Skeletal muscle tissue (tissue), 3 donors: ENCODE measurements at regions not wholly inside any gene's neighbourhood (a gene's known extent, or its start where the extent isn't known, plus 50 kb on each side); places are given as distances from the start of the nearest gene placed in this dataset.

Experiments
- H3K27ac ChIP-seq: one replicate; pipeline ENCODE4 v1.7.0; 2013; ENCODE audit warnings: mild to moderate bottlenecking, low read depth, low read length, inconsistent platforms
- H3K27me3 ChIP-seq, 3 donors: one replicate each; pipeline ENCODE4 v1.7.0; 2013; ENCODE audit warnings: low read length in 3 of 3; ENCODE audit not compliant: control insufficient read depth in 3 of 3, insufficient read depth in 3 of 3
- H3K36me3 ChIP-seq, 3 donors: one replicate each; pipeline ENCODE4 v1.7.0; 2013; ENCODE audit warnings: low read length in 3 of 3; ENCODE audit not compliant: control insufficient read depth in 3 of 3, insufficient read depth in 3 of 3
- H3K4me1 ChIP-seq, 3 donors: one replicate each; pipeline ENCODE4 v1.7.0; 2013; ENCODE audit warnings: low read length in 3 of 3, mild to moderate bottlenecking in 3 of 3; ENCODE audit not compliant: control insufficient read depth in 3 of 3, insufficient read depth in 3 of 3
- H3K4me3 ChIP-seq, 3 donors: one replicate each; pipeline ENCODE4 v1.7.0; 2013; ENCODE audit warnings: low read length in 3 of 3
- H3K9ac ChIP-seq, 3 donors: one replicate each; pipeline ENCODE4 v1.7.0; 2013; ENCODE audit warnings: low read length in 3 of 3, mild to moderate bottlenecking in 3 of 3, moderate library complexity in 2 of 3, low read depth in 1 of 3
- H3K9me3 ChIP-seq, 3 donors: one replicate each; pipeline ENCODE4 v1.7.0; 2013; ENCODE audit warnings: low read length in 3 of 3; ENCODE audit not compliant: control insufficient read depth in 3 of 3
- donor health status: Osteomylitis.

- Histone ChIP-seq H3K4me3 (no peak overlapping the region), H3K27ac (no peak overlapping the region), H3K9me3 (no peaks in the 10 kb centered on the region), H3K36me3 (no peaks in the 10 kb centered on the region), H3K4me1 (no peaks in the 10 kb centered on the region), H3K9ac (no peak overlapping the region), H3K27me3 (no peaks in the 10 kb centered on the region)
These were observed 450.0 kb downstream of the HAO1 start for GRCh38 chr20:7490288-7490687.

- Histone ChIP-seq H3K4me1 (no peaks in the 10 kb centered on the region), H3K27ac (no peak overlapping the region), H3K9ac (no peak overlapping the region), H3K27me3 (no peaks in the 10 kb centered on the region), H3K9me3 (no peaks in the 10 kb centered on the region), H3K36me3 (no peaks in the 10 kb centered on the region), H3K4me3 (no peak overlapping the region)
These were observed 448.0 kb downstream of the HAO1 start for GRCh38 chr20:7492257-7492656.

- Histone ChIP-seq H3K9me3 (no peaks in the 10 kb centered on the region), H3K27ac (no peak overlapping the region), H3K4me3 (no peak overlapping the region), H3K4me1 (no peaks in the 10 kb centered on the region), H3K27me3 (no peaks in the 10 kb centered on the region), H3K9ac (no peak overlapping the region), H3K36me3 (no peaks in the 10 kb centered on the region)
These were observed 446.9 kb downstream of the HAO1 start for GRCh38 chr20:7493311-7493710.

- Histone ChIP-seq H3K36me3 (no peaks in the 10 kb centered on the region), H3K9me3 (no peaks in the 10 kb centered on the region), H3K4me3 (no peak overlapping the region), H3K9ac (no peak overlapping the region), H3K27me3 (no peaks in the 10 kb centered on the region), H3K27ac (no peak overlapping the region), H3K4me1 (no peaks in the 10 kb centered on the region)
These were observed 443.8 kb downstream of the HAO1 start for GRCh38 chr20:7496394-7496991.

GRCh38 chr20:7497985-7498384 is 442.3 kb downstream of the HAO1 start:
- Histone ChIP-seq H3K27me3 (no peaks in the 10 kb centered on the region), H3K4me3 (no peak overlapping the region), H3K9me3 (no peaks in the 10 kb centered on the region), H3K9ac (no peak overlapping the region), H3K4me1 (no peaks in the 10 kb centered on the region), H3K36me3 (no peaks in the 10 kb centered on the region), H3K27ac (no peak overlapping the region)

- Histone ChIP-seq H3K36me3 (no peaks in the 10 kb centered on the region), H3K9ac (no peak overlapping the region), H3K4me3 (no peak overlapping the region)
These were observed 441.1 kb downstream of the HAO1 start for GRCh38 chr20:7499201-7499600.

GRCh38 chr20:7500231-7500663 is 440.0 kb downstream of the HAO1 start:
- Histone ChIP-seq H3K27ac (no peak overlapping the region), H3K4me1 (no peaks in the 10 kb centered on the region), H3K9ac (no peak overlapping the region)

More at GRCh38 chr20:7499201-7499600, 441.1 kb downstream of the HAO1 start:
- H3K27me3 ChIP-seq = no peaks in the 10 kb centered on the region
- no peak overlapping the region for H3K27ac ChIP-seq
- H3K4me1 ChIP-seq = no peaks in the 10 kb centered on the region
- H3K9me3 ChIP-seq = no peaks in the 10 kb centered on the region

GRCh38 chr20:7503501-7503900 is 436.8 kb downstream of the HAO1 start:
- Histone ChIP-seq H3K4me3 (no peak overlapping the region), H3K27me3 (no peaks in the 10 kb centered on the region), H3K27ac (no peak overlapping the region), H3K4me1 (no peaks in the 10 kb centered on the region), H3K36me3 (no peaks in the 10 kb centered on the region), H3K9ac (no peak overlapping the region), H3K9me3 (no peaks in the 10 kb centered on the region)

More at GRCh38 chr20:7500231-7500663, 440.0 kb downstream of the HAO1 start:
- Histone ChIP-seq H3K27me3 (no peaks in the 10 kb centered on the region), H3K9me3 (no peaks in the 10 kb centered on the region), H3K4me3 (no peak overlapping the region), H3K36me3 (no peaks in the 10 kb centered on the region)

GRCh38 chr20:7505152-7505834 is 435.0 kb downstream of the HAO1 start:
- no peaks in the 10 kb centered on the region for H3K4me1 ChIP-seq
- H3K36me3 ChIP-seq = no peaks in the 10 kb centered on the region
- no peaks in the 10 kb centered on the region for H3K9me3 ChIP-seq
- no peak overlapping the region for H3K27ac ChIP-seq
- no peak overlapping the region for H3K9ac ChIP-seq
- no peak overlapping the region for H3K4me3 ChIP-seq
- H3K27me3 ChIP-seq = no peaks in the 10 kb centered on the region

- Histone ChIP-seq H3K27ac (no peak overlapping the region), H3K4me3 (no peak overlapping the region), H3K36me3 (no peaks in the 10 kb centered on the region), H3K9me3 (no peaks in the 10 kb centered on the region), H3K9ac (no peak overlapping the region), H3K4me1 (no peaks in the 10 kb centered on the region), H3K27me3 (no peaks in the 10 kb centered on the region)
These were observed 434.4 kb downstream of the HAO1 start for GRCh38 chr20:7505835-7506221.
